GM21515 (cell line): ENCODE measurements at regions not wholly inside any gene's neighbourhood (a gene's known extent, or its start where the extent isn't known, plus 50 kb on each side); places are given as distances from the start of the nearest gene placed in this dataset.

Experiments used
- ATAC-seq: cut with Tn5 transposase; IDR thresholded peaks from one replicate; pipeline ENCODE4 v1.9.1; 2021; ENCODE audit not compliant: unreplicated experiment

DNA sequence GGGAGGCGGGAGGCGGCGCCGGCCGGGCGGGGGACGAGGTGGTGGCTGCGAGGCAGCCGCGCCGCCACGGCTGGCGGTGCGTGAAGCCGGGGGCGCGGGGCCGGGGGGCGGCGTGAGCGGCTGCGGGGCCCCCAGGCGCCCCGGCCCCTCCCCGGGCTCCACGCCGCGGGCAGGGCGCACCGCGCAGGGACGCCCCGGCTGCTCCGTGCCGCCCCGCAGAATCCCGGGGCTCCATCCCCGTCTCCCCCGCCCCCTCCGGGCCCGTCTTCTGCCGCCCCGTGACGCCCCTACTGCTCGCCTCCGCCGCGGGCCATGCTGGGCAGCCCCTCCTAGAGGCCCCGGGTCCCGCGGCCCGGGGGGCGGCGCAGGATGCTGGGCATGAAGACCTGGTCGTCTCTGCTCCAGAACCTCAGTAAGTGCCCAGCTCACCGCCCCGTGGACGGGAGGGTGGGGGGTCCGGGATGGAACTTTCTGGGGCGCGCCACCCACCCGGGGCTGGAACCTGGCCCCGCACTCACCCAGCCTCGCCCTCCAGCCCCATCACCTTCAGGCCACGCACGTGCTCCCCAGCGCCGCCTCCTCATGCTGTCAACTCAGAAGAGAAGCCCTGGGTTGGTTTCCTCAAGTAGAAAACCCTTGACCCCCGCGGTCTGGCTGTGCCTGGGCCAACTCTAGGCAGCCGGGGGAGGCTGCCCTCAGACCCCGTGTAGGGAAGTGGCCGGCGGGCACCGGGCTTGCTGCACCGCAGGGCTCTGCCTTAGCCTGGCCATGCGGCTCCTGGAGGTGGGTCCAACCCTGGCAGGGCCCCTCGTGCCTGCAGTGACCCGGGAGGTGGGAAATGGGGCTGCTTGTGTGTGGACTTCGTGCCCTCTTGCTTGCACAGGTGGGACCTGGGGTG is 150.2 kb upstream of the GSE1 start:
- ATAC-seq = no peak

DNA sequence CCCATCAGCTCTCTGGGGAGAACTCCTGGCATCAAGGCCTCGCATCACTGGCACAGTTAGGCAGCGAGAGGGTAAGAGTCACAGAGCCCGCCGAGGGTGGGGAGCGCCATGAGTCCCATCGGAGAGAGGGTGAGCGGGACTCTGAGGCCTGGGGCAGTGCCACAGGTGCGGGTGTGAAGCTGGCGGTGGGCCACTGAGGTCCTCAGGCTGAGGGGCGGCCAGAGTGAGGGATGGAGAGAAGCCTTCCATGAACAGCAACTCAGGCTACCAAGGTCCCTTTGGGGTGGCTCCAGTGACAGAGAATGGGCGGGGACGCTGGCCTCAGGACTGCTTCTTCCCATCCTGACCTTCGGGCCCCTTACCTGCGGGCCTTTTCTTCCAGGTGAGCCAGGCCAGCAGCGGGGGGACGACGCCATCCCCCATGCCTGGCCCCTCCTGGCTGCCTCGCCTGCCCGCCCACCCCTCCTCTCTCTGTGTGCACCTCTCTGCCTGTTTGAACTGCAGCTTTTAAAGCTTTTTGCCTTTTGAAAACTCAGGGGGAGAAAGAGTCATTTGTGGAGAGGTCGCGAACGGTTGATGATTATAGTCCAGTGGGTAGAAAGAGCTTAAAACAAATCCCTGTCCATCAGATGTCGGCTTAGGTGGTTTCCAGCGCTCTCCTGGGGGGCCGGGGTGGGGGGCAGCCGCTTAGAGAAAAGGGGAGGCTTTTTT is 149.3 kb upstream of the GSE1 start:
- ATAC-seq = no peak

DNA sequence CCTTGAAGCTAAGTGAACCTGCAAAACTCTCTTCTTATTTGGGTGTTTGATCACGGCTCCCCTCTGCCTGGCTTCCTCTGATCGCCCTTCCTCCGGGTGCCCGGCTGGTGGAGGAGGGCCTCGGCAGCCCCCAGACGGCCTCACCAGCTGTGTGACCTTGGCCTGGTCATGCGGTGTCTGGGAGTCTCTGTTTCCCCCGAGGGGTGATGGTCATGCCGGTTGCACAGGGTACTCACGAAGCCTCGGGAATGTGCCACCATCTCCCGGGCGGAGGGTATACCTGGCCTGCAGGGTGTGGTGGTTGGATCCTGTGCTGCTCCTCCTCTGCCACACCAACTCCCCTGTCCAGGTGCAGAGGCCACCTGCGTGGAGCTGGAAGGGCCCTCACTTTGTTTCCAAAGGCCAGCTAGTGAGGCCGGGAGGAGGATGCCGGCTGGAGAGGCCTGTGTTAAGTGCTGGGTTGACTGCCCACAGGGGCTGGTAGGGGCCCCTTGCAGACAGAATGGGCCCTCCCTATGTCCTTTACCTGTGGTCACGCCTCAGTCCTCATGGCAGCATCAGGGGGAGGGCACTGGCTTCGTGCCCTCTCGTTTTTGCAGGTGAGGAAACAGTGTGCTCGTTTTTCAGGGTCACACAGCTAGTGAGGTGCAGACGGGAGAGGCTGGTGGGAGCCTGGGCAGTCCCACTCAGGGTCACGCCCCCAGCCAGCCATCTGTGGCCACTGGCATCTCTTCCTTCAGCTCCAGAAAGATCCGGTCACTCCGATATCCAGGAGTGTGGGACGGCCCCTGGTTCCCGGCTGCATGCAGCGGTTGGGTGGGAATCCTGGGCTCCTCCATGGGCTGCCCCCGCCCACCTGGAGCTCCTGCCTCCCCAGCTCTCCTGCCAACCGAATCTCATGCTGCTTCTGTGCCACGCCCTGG is 148.5 kb upstream of the GSE1 start:
- no peak for ATAC-seq

DNA sequence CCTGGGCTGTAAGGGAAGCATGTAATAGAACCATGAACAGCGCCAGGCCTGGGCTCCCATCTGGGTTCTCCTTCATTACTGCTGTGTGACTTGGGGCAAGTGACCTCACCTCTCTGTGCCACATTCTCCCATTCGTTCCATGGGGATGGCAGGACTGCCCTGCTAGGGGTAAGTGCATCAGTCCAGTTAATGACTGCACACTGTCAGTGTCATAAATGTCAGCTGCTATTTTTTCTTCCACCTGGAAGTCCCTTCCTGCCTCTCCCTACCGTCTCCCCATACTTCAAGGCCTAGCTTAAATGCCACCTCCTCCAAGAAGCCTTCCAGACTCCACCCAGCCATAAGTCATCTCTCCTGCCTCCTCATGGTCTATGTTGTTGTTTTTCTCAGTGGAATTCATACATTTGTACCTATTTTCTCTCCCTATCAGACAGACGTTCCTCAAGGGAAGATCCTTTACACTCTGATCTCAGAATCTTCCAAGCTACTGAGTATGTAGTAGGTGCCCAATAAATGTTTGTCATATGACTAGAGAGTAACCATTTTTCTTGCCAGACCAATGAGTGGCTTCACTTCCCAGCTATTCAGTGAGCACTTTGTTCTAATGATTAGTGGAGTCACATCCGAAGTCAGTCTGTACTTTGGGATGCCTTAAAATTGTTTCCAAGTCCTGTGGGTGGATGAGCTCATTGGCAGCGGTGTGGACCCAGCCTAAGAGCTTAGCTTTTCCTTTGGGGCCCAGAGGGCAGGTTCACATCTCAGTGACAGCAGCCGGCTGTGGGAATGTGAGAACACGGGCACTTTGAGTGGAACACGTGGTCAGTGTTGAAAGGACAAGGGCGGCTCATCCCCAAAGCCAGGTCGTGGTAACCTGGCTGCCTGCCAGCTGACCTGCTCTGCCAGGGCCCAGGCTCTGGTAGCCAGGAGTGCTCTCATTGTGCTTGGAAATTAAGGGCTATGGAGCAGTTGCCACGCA is 147.5 kb upstream of the GSE1 start:
- ATAC-seq = no peak

- ATAC-seq = no peak
Observed at GRCh38 chr16:85466304-85466700, 146.8 kb upstream of the GSE1 start.

DNA sequence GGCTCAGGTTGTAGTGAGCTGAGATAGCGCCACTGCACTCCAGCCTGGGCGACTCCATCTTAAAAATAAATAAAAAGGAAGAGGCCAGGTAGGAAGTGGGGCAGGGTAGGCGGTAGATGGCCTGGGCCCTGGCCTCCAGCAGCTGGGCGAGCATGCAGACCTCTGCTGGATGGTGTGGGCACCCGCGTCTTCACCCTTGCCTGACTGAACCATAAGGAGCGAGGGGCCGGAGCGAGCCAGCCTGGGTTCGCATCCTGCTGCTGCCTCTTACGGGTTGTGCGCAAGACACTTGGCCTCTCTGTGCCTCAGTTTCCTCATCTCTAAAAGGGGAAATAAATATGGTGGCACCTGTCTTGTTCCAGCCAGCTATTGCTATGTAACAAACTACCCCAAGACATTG is 146.1 kb upstream of the GSE1 start:
- no peak for ATAC-seq

DNA sequence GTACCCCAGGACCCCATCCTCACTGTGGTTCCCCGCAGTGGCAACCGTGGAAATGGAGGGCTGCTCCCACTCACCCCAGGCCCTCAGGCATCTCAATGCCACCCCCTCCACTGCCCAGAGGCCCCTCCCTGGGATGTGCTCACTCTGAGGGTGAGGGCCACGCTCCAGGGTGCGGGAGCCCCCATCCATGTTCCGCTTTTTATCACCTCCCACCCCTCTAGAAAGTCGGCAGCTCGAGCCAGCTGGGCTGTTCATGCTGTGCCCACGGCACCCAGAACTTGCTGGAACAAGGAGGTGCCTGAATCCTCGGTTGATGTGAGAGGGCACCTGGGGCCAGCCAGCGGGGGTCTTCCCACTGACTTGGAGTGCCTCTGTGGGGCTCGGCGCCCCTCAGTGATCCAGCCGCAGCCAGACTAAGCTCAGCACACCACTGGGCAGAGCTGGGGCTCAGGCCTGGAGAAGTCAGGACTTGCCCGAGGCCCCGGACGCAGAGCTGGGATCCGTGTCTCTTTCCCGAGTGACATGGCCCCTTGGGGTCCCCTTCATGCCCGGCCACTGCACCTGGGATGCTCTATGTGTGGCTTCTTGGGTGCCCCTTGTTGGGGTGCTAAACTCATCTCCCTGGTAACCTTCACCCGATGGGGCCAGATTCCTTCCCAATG is 143.1 kb upstream of the GSE1 start:
- no peak for ATAC-seq

- ATAC-seq = no peak
Observed at GRCh38 chr16:85470873-85471272, 142.2 kb upstream of the GSE1 start.

DNA sequence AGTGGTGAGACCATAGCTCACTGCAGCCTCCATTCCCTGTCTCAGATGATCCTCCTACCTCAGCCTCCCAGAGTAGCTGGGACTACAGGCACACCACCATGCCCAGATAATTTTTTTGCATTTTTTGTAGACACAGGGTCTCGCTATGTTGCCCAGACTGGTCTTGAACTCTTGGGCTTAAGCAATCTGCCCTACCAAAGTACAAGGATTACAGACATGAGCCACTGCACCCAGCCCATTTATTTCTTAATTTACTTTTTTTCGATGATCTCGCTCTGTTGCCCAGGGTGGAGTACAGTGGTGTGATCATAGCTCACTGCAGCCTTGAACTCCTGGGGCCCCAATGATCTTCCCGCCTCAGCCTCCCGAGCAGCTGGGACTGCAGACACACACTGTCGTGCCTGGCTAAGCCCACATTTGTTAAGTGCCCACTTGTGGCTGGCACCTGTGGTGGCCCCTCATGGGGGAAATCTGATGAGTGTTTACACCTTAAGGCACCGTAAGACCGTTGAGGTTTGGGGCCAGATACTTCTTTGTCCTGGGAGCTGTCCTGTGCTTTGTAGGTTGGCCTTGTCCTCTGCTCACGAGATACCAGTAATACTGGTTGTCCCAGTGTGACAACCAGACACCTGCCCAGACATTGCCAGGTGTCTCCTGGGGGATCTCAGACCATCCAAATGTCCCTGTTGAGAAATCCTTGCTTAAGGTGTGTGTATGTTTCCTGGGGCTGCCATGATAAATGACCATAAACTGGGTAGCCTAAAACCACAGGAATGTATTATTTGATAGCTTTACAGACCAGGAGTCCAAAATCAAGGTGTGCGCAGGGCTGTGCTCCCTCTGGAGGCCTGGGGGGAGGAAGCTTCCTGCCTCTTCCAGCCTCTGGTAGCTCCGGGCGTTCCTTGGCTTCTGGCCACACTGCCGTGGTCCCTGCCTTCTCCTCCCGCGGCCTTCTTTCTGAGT is 141.4 kb upstream of the GSE1 start:
- no peak for ATAC-seq

GRCh38 chr16:85472514-85472913 is 140.6 kb upstream of the GSE1 start:
- no peak for ATAC-seq

DNA sequence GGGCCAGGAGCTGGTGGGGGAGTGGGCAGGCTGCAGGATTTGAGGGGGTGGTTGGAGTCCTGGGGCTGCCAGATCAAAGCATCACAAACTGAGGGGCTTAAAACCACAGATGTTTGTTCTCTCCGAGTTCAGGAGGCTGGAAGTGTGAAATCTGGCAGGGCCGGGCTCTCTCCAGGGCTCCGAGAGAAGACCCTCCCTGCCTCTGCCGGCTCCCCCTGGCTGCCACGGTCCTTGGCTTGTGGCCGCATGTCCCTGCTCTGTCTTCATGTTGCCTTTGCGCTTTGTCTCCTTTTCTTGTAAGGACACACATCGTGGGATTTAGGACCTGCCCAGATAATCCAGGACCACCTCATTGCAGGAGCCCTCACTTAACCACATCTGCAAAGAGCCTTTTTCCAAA is 139.8 kb upstream of the GSE1 start:
- ATAC-seq = no peak

DNA sequence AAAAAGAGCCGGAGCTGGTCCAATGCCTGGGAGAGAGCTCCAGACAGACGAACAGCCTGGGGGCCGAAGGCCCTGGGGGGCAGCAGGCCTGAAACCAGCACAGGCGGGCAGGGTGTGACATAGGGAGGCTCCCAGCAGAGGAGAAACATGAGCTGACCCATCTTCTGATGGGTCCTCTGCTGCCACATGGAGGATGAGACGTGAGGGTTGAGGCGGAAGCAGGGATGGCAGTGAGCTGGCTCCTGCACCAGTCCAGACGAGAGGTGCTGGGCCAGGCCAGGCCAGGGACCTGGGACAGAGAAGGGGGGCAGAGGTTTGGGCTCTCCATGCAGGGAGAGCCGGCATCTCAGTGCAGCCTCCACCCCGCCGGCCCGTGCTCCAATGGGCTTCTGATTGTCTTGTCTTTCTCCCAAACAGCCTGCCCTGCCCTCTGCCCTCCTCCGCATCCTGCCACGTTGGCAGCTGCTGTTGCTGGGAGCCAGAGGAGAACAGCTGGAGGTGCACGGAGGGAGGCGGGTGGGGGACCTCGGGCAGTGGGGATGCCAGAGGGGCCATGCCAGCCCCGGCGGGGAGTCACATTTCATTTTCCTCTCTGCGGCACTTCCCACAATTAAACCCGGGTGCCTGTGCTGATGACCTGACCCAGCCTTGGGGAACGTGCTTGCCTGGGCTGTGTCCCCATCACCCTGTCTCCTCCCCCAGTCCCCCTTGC is 139.1 kb upstream of the GSE1 start:
- no peak for ATAC-seq

DNA sequence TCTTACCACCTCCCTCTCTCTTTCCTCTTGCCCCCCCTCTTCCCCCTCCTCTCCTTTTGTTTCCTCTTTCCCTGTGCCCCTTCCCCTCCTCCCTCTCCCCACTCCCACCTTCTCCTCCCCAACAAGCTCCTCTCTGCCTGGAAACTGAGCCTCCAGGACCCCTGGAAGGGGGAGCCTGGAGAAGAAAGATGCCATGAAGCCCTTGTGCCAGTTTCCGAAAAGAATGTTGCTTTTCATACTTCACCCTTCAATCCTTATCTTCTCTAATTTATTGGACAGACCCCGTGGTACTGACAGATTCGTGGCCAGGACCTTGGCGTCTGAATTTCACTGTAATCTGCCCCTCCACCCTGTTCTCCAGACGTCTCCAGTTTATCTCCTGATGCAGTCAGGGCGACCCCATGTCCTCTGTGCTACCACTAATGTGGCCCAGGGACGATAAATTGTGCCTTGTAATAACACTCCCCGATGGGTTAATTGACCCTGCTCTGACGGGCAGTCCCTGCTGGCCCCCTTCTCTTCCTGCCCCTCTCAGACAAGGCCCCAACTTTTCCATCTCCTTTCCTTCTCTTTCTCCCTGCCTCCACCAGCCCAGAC is 138.4 kb upstream of the GSE1 start:
- ATAC-seq = no peak

DNA sequence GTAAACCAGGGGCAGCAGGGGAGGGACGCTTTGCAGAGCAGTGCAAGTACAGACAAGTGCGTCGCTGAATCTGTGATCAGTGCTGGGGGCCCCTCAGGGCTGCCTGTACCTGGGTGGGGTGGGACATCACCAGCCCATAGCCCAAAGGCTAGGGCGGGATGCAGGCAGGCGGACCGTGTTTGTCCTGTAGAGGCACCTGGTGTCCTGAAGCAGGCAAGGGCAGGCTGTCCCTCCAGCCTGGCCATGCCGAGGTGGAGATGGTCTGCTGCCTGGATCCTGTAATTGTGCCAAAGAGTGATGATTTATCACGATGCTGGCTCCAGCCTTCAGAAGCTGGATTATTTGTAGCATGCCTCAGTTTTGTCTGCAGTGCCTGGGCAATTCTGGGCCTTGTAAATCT is 137.9 kb upstream of the GSE1 start:
- no peak for ATAC-seq

- ATAC-seq = no peak
Observed at GRCh38 chr16:85475691-85476300, 137.3 kb upstream of the GSE1 start.

DNA sequence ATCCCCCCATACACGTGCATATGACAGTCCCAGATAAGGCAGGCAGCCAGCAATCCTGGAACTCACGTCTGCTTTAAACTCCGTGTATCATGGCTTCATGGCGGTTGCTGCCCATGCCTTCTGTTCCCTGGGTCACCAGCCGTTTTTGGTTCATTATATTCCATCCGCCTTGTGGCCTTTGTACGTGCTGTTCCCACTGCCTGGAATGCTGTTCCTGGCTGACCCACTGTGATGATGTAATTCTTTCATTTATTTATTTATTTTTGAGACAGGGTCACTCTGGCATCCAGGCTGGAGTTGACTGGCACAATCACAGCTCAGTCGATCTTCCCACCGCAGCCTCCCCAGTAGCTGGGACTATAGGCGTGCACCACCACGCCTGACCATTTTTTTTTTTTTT is 136.7 kb upstream of the GSE1 start:
- no peak for ATAC-seq

- no peak for ATAC-seq
Observed at GRCh38 chr16:85477801-85478363, 135.2 kb upstream of the GSE1 start.
